ENCODE measurements at regions not wholly inside any gene's neighbourhood (a gene's known extent, or its start where the extent isn't known, plus 50 kb on each side); places are given as distances from the start of the nearest gene placed in this dataset.

DNA sequence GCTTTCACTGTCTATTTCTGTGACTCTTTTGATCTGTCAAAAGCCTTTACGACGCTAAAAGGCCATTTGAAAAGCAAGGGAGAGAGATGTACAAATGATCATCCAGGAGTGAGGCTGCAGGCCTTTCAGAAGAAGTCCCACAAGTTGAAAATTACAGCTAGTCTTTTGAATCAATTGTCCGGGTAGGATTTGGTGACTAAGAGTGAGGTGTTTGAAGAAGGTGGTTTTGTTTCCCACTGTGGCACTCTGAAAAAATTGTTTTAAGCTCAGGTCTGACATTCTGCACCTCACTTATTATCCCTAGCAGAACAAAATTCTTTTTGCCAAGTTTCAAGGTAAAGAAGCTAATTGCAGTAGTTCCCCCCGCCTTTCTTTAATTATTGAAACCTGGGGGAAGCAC lies 50.8 kb upstream of the TMEM108 start:
- no peak for DNase-seq (ENCODE audit: low read depth)

DNA sequence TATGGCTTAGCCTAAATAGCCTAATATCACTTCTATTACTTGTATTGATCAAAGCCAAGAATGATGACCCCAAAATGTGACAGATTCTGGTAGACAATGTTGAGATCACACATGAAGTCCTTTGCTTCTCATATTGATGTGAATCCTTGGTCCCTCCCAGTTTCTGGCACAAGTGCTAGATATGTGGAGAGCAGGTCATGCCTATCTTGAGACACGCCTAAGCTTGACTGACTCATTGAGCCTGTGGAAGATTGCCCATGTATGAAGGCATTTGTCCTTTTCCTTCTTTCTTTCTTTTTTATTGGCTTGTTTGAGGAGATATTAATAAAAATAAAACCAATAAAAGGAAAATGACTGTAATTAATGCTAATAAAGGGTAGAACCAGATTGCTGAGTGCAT lies 54.0 kb upstream of the TMEM108 start:
- DNase-seq (ENCODE audit: low read depth): peak; percentile 66

DNA sequence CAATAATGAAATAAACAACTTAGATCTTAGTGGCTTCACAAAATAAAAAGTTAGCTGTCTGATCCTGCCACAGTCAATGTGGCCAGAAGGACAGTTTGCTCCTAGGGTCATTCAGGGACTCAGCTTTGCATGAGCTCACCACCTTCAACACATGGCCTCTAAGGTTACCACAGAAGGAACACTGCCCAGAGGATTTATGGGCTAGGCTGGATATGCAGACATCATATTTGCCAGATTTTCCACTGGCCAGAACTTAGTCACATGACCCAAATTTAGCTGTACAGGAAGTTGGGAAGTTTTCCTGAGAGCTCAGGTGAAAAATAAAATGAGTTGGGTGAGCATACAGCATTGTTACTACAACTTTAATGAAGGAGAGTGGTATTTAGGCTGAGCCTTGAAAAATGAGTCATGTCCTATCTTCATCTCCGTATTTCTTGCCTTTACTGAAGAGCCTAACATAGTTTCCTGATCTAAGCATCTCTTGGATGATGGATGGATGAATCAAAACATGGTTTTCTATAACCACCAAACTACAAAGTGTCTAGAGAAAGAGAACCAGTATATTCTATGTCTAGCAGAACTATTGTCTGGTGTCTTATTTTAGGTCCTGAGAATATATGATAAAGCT lies 54.9 kb upstream of the TMEM108 start:
- DNase-seq (ENCODE audit: low read depth): peak; percentile 94

DNA sequence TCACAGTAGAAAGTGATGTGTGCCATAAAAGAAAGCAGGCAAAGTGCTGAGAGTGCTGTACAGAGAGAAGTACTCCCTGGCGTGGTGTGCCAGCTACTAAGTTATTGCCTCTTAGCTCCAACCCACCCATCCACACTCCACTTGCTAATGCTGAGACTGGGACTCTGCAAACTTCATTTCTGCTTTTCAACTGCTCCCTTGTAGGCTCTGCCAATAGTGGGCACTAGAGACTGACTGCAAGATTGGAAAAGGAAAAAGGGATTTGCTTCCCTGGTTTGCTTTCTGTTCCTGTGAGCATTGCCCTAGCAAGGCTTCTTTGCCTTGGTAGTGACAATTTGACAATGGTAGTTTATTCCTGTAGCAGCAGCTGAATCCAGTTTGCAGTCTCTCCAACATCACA lies 56.5 kb upstream of the TMEM108 start:
- DNase-seq (ENCODE audit: low read depth): no peak

DNA sequence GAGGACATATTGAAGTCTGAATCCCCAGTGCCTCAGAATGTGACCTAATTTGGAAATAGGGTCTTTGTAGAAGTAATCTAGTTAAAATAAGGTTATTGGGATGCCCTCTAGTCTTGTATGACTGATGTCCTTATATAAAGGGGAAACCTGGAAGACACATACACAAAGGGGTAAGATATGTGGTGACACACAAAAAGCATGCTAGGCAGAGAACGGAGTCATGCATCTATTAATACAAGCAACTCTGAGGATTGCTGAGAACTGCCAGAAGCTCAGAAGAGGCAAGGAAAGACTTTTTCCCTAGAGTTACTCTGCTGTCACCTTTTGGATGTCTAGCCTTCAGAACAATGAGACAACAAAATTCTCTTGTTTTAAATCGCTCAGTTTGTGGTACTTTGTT lies 58.1 kb upstream of the TMEM108 start:
- peak; percentile 62 for DNase-seq (ENCODE audit: low read depth)

DNA sequence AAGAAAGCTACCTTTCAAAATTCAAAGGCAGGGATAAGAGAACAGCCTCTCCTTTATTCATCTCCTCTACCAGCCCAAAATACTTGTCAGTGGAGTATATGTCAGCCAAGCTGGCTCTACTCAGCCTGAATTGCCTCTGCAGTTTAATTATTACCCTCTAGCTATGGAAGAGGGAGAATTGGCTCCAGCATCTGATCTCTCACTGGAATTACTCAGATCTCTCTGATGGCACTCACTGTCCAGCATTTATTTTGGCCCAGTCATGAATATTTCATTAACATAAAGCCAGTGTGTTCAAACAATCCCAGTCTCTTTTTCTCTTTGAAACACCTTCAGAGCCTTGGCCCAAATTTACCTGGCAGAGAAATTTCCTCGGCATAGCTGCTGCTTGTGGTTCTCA lies 58.6 kb upstream of the TMEM108 start:
- no peak for DNase-seq (ENCODE audit: low read depth)

DNA sequence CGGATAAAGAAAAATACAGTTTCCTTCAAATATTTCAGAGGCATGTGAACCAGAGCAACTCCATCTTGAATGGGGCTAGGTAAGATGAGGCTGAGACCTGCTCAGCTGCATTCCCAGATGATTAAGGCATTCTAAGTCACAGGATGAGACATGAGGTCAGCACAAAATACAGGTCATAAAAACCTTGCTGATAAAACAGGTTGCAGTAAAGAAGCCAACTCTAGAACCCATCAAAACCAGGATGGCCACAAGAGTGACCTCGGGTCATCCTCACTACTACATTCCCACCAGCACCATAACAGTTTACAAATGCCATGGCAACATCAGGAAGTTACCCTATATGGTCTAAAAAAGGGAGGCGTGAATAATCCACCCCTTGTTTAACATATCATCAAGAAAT lies 59.2 kb upstream of the TMEM108 start:
- peak; percentile 52 for DNase-seq (ENCODE audit: low read depth)

DNA sequence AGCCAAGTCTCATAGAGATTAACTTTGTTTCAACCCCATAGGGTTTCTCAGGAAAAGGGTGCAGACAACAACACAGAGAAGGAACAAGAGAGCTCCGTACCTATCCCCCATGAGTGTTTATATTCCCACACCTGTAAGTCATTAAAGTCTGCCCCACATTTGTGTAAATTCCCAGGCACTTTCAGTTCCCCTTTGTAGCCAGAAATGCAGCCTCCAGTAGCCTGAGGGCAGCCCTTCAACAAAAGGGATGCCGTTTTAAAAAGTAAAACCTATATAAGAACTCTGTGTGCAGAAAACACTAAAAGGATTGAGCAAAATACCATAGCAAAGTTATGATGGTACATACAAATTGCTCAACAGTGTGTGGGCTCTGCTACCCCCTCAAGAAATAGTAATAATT lies 59.7 kb upstream of the TMEM108 start:
- DNase-seq (ENCODE audit: low read depth): no peak

DNA sequence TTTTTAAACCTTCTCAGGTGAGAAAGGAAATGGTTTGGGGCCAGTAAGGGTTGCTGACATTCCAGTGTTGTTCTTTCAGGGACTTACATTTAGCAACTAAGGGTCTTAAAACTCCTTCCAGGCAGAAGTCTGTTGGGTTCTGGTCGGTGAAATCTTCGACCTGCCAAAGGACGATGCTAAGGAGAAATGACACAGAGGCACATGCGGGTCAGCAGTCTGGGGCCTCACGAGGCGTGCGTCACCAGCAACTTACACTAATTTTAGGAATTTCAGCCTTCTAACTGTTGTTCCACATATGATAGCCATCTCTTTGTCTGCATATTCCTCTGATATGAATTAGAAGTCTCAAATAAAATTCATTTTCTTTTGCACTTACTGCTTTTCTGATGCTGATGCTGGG lies 64.1 kb upstream of the TMEM108 start:
- DNase-seq (ENCODE audit: low read depth): no peak

DNA sequence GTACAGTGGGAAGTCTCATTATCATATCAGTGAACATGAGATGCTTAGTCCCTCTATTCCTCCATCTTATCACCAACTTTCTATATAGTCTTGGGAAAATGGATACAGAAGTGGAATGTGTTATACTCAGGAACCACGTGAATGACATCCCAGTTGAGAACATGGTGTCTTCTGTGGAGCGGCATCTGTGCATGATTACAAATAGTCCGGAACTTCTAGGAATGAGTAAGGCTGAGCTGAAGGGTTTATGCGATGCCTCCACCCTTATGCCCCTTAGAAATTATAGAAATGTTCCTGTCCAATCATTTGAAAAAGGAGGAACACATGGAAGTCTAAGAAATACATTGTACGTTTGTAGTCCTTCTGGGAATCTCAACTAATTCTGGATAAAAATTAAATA lies 64.8 kb upstream of the TMEM108 start:
- no peak for DNase-seq (ENCODE audit: low read depth)

DNA sequence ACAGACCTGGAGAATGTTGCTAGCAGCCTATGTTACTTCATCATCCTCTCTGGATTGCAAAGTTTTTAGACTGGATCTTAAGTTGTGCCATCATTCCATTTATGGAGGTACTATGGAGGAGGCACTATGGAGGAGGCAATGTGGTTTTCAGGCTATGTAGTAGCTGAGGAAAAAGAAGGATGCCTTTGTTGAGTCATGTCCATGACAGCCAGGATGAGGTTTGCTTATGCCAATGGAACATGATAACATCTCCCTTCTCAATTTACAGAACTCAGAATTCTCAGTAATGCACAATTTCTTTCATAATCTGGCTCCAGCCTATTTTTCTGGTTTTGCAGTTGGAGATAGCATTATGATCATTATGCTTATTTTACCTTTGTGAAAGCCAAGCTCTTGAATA lies 65.9 kb upstream of the TMEM108 start:
- peak; percentile 76 for DNase-seq (ENCODE audit: low read depth)

DNA sequence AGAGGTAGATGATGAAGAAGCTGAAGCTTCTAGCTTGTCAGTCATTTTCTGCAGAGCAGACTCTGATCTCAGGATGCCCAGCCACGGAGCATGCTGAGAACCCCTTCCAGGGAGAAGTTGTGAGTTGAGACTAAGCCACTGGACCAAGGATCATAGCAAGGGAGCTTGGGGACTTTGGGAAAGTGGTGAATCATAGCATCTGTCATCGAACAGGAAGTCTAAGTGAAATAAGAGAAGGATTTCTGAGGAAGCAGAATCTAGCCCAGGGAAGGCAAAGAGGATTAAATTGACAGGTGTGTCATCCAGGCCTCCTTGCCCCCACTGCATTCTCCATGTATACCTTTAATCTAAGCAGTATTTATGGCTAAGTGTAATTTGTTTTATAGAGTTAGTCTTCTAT lies 71.8 kb upstream of the TMEM108 start:
- peak; percentile 87 for DNase-seq (ENCODE audit: low read depth)

DNA sequence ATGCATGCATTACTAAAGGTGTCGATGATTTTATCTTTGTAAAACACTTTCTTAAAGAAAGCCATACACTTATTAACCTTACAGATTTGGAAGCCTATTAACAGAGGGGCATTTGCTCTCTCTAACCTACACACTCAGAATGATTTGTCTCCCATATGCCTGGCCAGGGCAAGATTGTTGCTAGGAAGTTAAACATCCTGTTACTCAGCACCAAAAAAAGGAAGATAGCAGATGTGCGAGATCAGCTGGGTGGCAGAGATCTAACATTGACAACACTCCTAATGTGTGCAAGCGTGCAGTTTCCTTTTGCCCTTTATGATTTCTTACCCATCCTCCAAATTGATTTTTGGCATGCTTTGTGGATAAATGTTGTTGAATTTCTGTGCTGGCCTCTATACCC lies 73.9 kb upstream of the TMEM108 start:
- no peak for DNase-seq (ENCODE audit: low read depth)

DNA sequence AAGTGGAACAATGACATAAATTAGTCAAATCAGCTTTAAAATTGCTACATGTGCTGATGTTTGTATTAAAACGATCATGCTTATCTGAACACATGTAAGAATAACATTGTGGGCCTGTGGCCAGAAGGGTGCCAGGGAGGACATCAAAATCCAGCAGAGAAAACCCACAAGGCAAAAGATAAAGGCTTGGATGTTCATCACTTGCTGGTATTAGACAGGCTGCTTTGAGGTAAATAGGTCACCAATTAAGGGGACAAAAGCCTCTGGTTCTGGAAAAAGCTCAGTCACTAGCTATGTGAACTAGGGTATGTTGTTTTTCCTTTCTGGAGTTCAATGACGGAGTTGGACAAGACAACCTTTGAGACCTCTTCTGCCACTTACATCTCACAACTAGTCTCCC lies 74.4 kb upstream of the TMEM108 start:
- DNase-seq (ENCODE audit: low read depth): no peak

DNA sequence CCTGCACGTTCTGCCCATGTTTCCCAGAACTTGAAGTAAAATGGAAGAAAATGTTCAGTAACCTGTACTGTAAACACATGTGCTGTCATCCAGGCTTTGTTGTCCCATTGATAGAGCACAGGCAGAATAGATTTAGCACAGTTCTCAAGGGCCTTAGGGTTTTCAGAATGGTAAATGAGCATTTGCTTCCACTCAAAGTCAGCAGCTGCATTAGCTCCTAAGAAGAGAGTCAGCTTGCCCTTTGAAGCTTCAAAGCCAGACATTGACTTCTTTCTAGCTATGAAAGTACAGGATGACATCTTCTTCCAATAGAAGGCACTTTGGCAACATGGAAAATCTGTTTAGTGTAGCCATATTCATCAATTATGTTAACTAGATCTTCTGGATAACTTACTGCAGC lies 76.2 kb upstream of the TMEM108 start:
- no peak for DNase-seq (ENCODE audit: low read depth)

DNA sequence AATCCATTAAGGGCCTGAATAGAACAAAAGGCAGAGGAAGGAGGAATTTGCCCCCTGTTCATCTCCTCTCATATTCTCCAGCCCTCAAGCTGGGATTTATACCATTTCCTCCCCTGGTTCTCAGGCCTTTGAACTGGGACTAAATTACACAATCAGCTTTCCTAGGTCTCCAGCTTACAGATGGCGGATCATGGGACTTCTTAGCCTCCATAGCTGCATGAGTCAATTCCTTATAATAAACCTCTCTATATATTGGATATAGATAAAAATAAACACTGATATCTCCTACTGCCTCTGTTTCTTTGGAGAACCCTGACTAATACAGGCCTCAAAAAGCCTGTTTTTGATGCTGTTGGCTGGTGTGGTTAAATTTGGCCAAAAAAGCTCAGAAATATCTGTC lies 84.5 kb upstream of the TMEM108 start:
- DNase-seq (ENCODE audit: low read depth): no peak

DNA sequence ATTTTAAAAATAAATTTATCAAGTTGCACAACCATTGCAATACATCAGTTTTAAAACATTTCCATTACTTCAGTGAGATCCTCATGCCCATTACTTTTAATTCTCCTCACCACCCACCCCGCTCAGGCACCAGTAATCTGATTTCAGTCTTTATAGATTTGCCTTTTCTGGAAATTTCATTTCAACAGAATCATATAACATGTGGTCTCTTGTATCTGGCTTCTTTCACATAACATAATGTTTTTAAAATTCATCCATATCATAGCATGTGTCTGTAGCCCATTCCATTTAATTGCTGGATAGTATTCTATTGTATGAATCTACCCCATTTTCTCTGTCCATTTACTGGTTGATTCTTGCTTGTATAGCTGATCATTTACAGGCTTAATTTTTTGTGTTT lies 110.3 kb upstream of the TMEM108 start:
- DNase-seq (ENCODE audit: low read depth): no peak

DNA sequence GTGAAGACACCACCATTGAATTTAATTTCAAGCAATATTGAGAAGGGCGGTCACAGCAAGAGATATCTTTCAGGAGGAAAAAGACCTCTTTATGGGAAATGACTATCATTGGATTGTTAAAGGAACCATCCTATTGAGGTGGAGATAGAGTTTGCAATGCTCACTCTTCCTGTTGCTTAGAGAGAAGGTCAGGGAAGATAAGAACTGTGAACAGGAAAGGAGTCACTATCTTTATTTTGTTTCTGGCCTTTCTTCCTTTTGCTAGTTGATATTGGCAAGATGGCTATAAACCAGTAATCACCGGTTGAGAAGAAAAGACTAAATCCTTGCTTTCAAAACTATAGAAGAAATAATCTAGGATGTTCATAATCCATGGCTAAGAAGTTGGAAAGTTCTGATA lies 112.1 kb upstream of the TMEM108 start:
- DNase-seq (ENCODE audit: low read depth): no peak

DNA sequence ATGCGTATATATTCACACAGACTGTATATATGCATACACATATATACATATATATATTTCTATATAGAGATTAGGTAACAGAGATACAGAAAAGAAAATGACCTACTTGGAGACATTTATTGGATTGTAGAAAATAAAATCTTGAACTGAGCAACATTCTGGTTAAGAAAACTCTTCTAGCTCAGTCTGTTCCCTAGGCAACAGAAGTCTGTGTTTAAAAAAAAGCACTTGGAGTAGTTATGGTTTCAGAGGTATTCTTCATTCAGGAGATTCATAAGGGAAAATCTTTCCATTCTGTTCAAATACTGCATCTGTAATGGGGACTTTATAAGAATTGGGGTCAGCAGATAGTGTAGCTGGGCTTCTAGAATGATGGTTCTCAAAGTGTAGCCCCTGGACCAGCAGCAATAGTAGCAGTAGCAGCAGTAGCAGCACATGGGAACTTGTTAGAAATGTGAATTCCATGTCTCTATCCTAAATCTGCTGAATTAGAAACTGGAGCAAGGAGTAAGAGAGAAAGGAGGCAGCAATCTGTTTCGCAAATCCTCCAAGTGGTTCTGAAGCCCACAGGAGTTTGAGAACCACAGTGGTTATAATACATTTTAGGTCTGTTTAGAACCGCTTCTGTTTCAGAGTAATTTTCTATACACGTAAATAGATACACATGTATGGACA lies 112.8 kb upstream of the TMEM108 start:
- DNase-seq (ENCODE audit: low read depth): no peak

DNA sequence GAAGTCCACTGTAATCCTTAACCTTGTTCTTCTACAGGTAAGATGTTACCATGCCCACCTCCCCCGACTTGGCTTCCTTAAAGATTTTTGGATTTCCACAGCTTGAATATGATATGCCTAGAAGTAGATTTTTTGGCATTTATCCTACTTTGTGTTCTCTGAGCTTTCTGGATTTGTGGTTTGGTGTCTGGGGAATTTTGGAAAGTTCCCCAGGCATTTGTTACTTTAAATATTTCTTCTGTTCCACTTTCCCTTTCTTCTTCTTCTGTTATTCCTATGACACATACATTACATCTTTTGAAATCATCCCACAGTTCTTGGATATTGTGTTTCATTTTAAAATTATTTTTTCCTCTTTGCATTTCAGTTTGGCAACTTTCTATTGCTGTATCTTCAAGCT lies 122.1 kb upstream of the TMEM108 start:
- peak; percentile 59 for DNase-seq (ENCODE audit: low read depth)

DNA sequence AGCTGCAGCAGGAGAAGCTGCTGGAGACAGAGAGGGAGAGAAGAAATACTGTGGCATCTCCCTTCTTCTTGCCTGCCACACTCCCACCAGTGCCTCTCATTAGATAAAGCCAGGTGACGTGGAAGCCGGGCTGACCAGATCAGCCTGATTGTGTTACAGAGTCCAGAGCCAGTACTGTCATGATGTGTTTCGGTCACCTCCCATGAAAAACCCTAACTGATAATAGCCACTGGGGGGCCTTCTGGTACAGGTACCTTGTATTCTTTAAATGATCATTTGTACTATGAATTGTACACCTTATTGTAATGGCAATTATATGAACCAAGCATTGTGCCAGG lies 125.8 kb upstream of the TMEM108 start:
- no peak for DNase-seq (ENCODE audit: low read depth)

DNA sequence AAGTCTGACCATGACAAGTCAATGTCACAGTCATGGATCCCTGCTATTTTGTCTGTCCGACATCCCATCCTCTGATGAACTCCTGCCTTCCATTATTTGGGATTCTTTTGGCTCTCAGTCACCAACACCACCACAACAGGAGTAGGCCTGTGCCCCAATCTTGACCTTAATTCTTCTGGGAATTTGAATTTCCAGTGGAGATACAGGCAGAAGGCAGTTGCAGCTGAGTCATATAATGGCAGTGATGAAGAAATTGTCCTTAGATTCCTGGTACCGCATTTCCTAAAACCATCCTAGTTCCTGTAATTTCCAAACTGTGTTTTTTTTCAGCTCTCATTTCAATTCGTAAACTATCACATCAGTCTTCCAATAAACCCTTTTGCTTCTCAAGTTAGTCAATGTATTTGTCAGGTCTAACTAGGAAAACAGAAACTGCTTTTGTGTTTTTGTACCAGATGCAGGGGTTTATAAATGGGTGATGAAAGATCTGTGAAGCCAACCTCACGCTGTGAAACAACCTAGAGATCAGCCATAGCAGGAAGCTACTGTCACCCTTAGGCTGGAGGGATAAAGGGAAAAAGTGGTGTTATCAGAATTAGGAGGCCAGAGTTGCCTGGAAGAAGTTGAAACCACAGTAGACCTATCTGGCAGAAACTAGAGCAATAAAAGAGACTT lies 126.3 kb upstream of the TMEM108 start:
- peak; percentile 72 for DNase-seq (ENCODE audit: low read depth)

DNA sequence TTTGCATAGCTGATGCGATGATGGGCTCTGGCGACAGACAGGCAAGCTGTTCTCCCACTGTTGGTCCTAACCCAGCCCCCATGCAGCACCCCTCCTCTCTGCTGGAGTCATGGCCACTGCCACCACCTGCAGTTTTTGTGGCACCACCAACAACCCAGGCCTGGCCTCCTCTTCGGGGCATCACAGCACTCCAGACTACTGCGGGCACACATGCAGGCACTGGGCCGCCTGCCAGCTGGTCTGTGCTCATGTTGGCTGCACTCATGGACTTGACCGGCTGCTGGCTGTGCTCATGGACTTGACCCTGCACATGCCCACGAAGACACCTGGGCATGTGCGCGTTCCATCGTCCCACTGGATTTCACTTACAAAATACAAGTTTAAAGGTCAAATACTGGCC lies 130.9 kb upstream of the TMEM108 start:
- no peak for DNase-seq (ENCODE audit: low read depth)
